SK-N-MC (cell line): ENCODE measurements at regions not wholly inside any gene's neighbourhood (a gene's known extent, or its start where the extent isn't known, plus 50 kb on each side); places are given as distances from the start of the nearest gene placed in this dataset.
A peak's percentile ranks its signal among the peaks of the same experiment; 100 is the strongest.

Source experiments
- DNase-seq: peaks from one replicate; pipeline ENCODE4 v3.0.0-alpha.2; 2011; ENCODE audit warnings: low read depth, low spot score
- H3K27ac ChIP-seq: fragments of 200-600 bp; sonication (generic); 2 replicates; pipeline ENCODE4 v1.5.1; 2016; ENCODE audit warnings: mixed run types
- H3K36me3 ChIP-seq: fragments of 200-600 bp; sonication (generic); 2 replicates; pipeline ENCODE4 v1.6.1; 2017; ENCODE audit warnings: antibody characterized with exemption, low read length, mixed read lengths; ENCODE audit not compliant: insufficient read depth
- H3K4me3 ChIP-seq: fragments of 200-600 bp; sonication (generic); 2 replicates; pipeline ENCODE4 v1.5.1; 2016
- H3K9ac ChIP-seq: fragments of 200-600 bp; sonication (generic); 2 replicates; pipeline ENCODE4 v1.8.0; 2017; ENCODE audit warnings: mixed run types, mixed read lengths; ENCODE audit not compliant: insufficient read length
- H3K9me3 ChIP-seq: fragments of 200-600 bp; sonication (generic); 2 replicates; pipeline ENCODE4 v1.6.1; 2017; ENCODE audit warnings: low read depth, mild to moderate bottlenecking, antibody characterized with exemption, low read length, moderate library complexity, mixed read lengths
- EZH2 ChIP-seq: fragments of 200-600 bp; sonication (generic); IDR thresholded peaks from one replicate; pipeline ENCODE4 v1.6.1; 2017; ENCODE audit warnings: antibody characterized with exemption
- FOXP2 ChIP-seq: optimal IDR thresholded peaks from 2 replicates; pipeline ENCODE3; 2011; ENCODE audit warnings: mild to moderate bottlenecking, moderate library complexity; ENCODE audit not compliant: insufficient read depth; ENCODE audit errors: extremely low read length, control extremely low read depth
- POLR2AphosphoS5 ChIP-seq: IDR thresholded peaks from 2 replicates; pipeline ENCODE4 v1.6.1; 2012; ENCODE audit warnings: mild to moderate bottlenecking, low read depth, low read length, borderline replicate concordance

GRCh38 chr12:125193376-125194152 lies 128.3 kb downstream of the AACS start:
- Histone ChIP-seq H3K4me3 (no peak overlapping the region), H3K36me3 (peaks cover 77% of the 10 kb centered on the region), H3K27ac (peak overlapping the region; percentile 50), H3K9ac (no peak overlapping the region), H3K9me3 (no peaks in the 10 kb centered on the region)
- no peak for DNase-seq
- no peak for TF ChIP-seq EZH2
- TF ChIP-seq POLR2AphosphoS5 = no peak
- no peak for TF ChIP-seq FOXP2

DNA sequence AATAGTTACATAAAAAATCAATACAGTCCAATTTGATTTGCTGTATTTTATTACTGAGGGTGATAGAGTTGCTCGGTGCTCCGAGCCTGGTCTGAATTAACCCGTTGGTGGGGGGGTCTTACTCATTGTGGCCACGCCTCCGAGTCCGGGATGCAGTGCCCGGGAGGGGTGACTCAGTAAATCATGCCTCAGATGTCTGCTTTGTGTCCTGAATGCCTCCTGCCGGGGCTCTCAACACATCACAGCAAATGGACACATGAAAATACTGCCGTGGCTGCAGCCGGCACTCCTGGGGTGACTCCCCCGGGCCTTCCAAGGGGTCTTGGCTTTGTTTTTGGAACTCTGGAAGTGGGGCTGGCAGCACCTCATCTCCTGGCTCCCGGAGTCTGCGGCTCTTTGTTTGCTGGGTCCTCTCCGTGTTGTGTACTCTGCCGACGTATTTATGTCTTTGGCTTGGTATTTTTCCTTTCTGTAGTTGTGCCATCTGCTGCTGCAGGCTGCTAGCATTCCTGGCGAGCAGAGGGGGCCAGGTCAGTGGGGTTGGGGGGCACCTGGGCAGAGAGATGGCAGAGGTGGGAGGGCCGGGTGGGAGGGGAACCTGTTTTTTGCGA lies 129.0 kb downstream of the AACS start:
- TF ChIP-seq POLR2AphosphoS5 (no peak), FOXP2 (no peak), EZH2 (no peak)
- no peak overlapping the region for H3K9ac ChIP-seq
- H3K27ac ChIP-seq = no peak overlapping the region
- no peak overlapping the region for H3K4me3 ChIP-seq
- no peak for DNase-seq
- H3K9me3 ChIP-seq = no peaks in the 10 kb centered on the region
- H3K36me3 ChIP-seq = peaks cover 77% of the 10 kb centered on the region

GRCh38 chr12:125194987-125195386 lies 129.8 kb downstream of the AACS start:
- DNase-seq = no peak
- H3K9ac ChIP-seq = no peak overlapping the region
- TF ChIP-seq EZH2 = no peak
- no peak for TF ChIP-seq FOXP2

GRCh38 chr12:125197326-125197725 lies 132.1 kb downstream of the AACS start:
- no peak for DNase-seq
- H3K9me3 ChIP-seq = no peaks in the 10 kb centered on the region
- TF ChIP-seq FOXP2 (no peak), EZH2 (no peak)
- H3K27ac ChIP-seq = no peak overlapping the region
- peaks cover 81% of the 10 kb centered on the region for H3K36me3 ChIP-seq
- H3K4me3 ChIP-seq = no peak overlapping the region
- no peak overlapping the region for H3K9ac ChIP-seq

More at GRCh38 chr12:125194987-125195386, 129.8 kb downstream of the AACS start:
- Histone ChIP-seq H3K9me3 (no peaks in the 10 kb centered on the region), H3K27ac (no peak overlapping the region), H3K36me3 (peaks cover 77% of the 10 kb centered on the region), H3K4me3 (no peak overlapping the region)

- DNase-seq = no peak
- no peaks in the 10 kb centered on the region for H3K9me3 ChIP-seq
- no peak overlapping the region for H3K27ac ChIP-seq
- TF ChIP-seq POLR2AphosphoS5 (no peak), EZH2 (no peak), FOXP2 (no peak)
- H3K4me3 ChIP-seq = no peak overlapping the region
- H3K36me3 ChIP-seq = peaks cover 76% of the 10 kb centered on the region
- no peak overlapping the region for H3K9ac ChIP-seq
These were observed 133.4 kb downstream of the AACS start for GRCh38 chr12:125198652-125199051.

DNA sequence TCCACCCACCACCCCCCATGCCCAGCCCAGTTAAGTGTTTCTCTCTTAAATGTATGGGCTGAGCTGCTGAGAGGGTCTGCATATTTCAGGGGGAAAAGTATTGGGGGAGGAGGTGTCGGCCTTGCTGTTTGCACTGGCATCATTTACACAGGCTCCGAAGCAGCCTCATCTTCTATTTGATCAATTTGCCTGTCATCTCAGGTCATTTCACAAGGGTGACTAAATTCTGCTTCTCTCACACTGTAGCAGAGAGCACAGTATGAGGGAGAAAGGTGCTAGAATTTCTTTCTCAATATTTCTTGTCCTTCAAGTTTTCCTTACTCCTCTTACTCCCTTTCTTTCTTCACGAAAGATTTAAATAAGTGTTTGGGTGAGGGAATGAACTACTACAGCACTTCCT lies 135.9 kb downstream of the AACS start:
- Histone ChIP-seq H3K4me3 (no peak overlapping the region), H3K36me3 (peaks cover 68% of the 10 kb centered on the region), H3K9me3 (no peaks in the 10 kb centered on the region), H3K9ac (no peak overlapping the region), H3K27ac (no peak overlapping the region)
- no peak for DNase-seq
- TF ChIP-seq FOXP2 = no peak

GRCh38 chr12:125201940-125202339 lies 136.7 kb downstream of the AACS start:
- TF ChIP-seq EZH2 = no peak
- TF ChIP-seq POLR2AphosphoS5 = no peak
- TF ChIP-seq FOXP2 = no peak
- H3K9me3 ChIP-seq = no peaks in the 10 kb centered on the region
- peaks cover 72% of the 10 kb centered on the region for H3K36me3 ChIP-seq
- no peak overlapping the region for H3K9ac ChIP-seq
- H3K27ac ChIP-seq = no peak overlapping the region
- no peak overlapping the region for H3K4me3 ChIP-seq
- no peak for DNase-seq

GRCh38 chr12:125202421-125202820 lies 137.2 kb downstream of the AACS start:
- Histone ChIP-seq H3K9ac (no peak overlapping the region), H3K4me3 (no peak overlapping the region), H3K9me3 (no peaks in the 10 kb centered on the region), H3K27ac (no peak overlapping the region), H3K36me3 (peaks cover 73% of the 10 kb centered on the region)
- no peak for DNase-seq
- TF ChIP-seq EZH2 (no peak), POLR2AphosphoS5 (0 out of 2 replicates have a peak, but pooled peaks have one; percentile 2), FOXP2 (no peak)
